Neural cell (in vitro differentiated cells): ENCODE measurements at regions not wholly inside any gene's neighbourhood (a gene's known extent, or its start where the extent isn't known, plus 50 kb on each side); places are given as distances from the start of the nearest gene placed in this dataset.

Source experiments
- CTCF ChIP-seq: fragments of 450-650 bp; IDR thresholded peaks from 2 replicates; pipeline ENCODE4 v1.5.1; 2014; ENCODE audit warnings: antibody characterized with exemption, mild to moderate bottlenecking, moderate library complexity; ENCODE audit not compliant: poor library complexity, severe bottlenecking
- EP300 ChIP-seq: fragments of 450-650 bp; conservative IDR thresholded peaks from 2 replicates; pipeline ENCODE4 v1.6.1; 2014; ENCODE audit warnings: antibody characterized with exemption, mild to moderate bottlenecking, moderate library complexity; ENCODE audit not compliant: poor library complexity, severe bottlenecking
- EZH2 ChIP-seq: fragments of 200-600, 300-800 bp; shearing (Covaris generic), sonication (generic); IDR thresholded peaks from 2 replicates; pipeline ENCODE4 v1.6.1; 2014; ENCODE audit warnings: antibody characterized with exemption, low read length, borderline replicate concordance, mild to moderate bottlenecking; ENCODE audit not compliant: insufficient read depth, poor library complexity, severe bottlenecking
- MXI1 ChIP-seq: fragments of 450-650 bp; conservative IDR thresholded peaks from 2 replicates; pipeline ENCODE4 v1.6.1; 2014; ENCODE audit warnings: antibody characterized with exemption, mild to moderate bottlenecking; ENCODE audit not compliant: poor library complexity, severe bottlenecking
- POLR2AphosphoS5 ChIP-seq: IDR thresholded peaks from 2 replicates; pipeline ENCODE4 v1.6.1; 2012
- RAD21 ChIP-seq: fragments of 450-650 bp; conservative IDR thresholded peaks from 2 replicates; pipeline ENCODE4 v1.6.1; 2014; ENCODE audit warnings: antibody characterized with exemption, mild to moderate bottlenecking, moderate library complexity
- REST ChIP-seq: IDR thresholded peaks from 2 replicates; pipeline ENCODE4 v1.6.1; 2012; ENCODE audit warnings: borderline replicate concordance
- TAF1 ChIP-seq: IDR thresholded peaks from 2 replicates; pipeline ENCODE4 v1.6.1; 2012; ENCODE audit warnings: low read depth

- TF ChIP-seq TAF1 (no peak), EZH2 (no peak), MXI1 (no peak), CTCF (no peak), POLR2AphosphoS5 (no peak), REST (no peak), RAD21 (no peak), EP300 (no peak)
Measured at GRCh38 chr10:29734640-29734961, 99.8 kb upstream of the SVIL start.
